C4-2B (cell line): ENCODE measurements at regions not wholly inside any gene's neighbourhood (a gene's known extent, or its start where the extent isn't known, plus 50 kb on each side); places are given as distances from the start of the nearest gene placed in this dataset.

ENCODE experiments used
- ZFX ChIP-seq: fragments of 450-650 bp; IDR thresholded peaks from 2 replicates; pipeline ENCODE4 v1.6.1; 2017
- TF ChIP-seq, protein P1 (sequence below): fragments of 450-650 bp; conservative IDR thresholded peaks from 2 replicates; pipeline ENCODE4 v1.5.1; 2017; ENCODE audit warnings: mild to moderate bottlenecking

DNA sequence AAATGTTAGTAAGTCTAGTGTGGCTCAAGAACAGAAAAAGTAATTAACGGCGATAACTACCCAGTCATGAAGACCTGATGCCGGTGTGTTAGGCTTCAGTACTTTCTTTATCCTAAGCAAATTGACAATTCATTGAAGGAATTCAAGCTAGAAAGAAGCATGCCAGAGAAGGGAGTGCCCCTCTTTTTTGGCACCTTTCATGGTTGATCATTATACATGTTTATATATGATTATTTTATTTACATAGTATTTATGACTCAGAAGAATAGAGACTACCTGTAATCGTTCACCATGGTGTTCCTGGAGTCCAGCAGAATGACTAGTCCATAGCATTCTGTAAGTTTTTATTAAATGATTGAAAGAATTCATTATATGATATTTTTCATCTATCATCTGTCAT lies 548.3 kb upstream of the SLIT2 start:
- TF ChIP-seq, protein P1, sequence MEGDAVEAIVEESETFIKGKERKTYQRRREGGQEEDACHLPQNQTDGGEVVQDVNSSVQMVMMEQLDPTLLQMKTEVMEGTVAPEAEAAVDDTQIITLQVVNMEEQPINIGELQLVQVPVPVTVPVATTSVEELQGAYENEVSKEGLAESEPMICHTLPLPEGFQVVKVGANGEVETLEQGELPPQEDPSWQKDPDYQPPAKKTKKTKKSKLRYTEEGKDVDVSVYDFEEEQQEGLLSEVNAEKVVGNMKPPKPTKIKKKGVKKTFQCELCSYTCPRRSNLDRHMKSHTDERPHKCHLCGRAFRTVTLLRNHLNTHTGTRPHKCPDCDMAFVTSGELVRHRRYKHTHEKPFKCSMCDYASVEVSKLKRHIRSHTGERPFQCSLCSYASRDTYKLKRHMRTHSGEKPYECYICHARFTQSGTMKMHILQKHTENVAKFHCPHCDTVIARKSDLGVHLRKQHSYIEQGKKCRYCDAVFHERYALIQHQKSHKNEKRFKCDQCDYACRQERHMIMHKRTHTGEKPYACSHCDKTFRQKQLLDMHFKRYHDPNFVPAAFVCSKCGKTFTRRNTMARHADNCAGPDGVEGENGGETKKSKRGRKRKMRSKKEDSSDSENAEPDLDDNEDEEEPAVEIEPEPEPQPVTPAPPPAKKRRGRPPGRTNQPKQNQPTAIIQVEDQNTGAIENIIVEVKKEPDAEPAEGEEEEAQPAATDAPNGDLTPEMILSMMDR, result no peak
- TF ChIP-seq ZFX, result no peak
